PC-9 (cell line): ENCODE measurements at regions not wholly inside any gene's neighbourhood (a gene's known extent, or its start where the extent isn't known, plus 50 kb on each side); places are given as distances from the start of the nearest gene placed in this dataset.
"Not testable (repeated sequence)": the region's sequence is repeated elsewhere in the genome, so short reads cannot be mapped to it uniquely, and the experiment has no call there.

Experiments used
- BruUV-seq: library from RNA; stranded (reverse); fragments of 400-500 nt; replicated peaks from 2 replicates; lab custom pipeline; 2021; lab: Mats Ljungman, UMichigan
- CTCF ChIA-PET: fragments of 300-600 bp; sonication (Branson Sonifier 250); formaldehyde crosslinking; loops from one replicate; lab custom pipeline; 2022; ENCODE audit warnings: antibody characterized with exemption; lab: Charles Lee
- POLR2A ChIA-PET: fragments of 300-600 bp; sonication (Branson Sonifier 250); formaldehyde crosslinking; loops from one replicate; lab custom pipeline; 2022; ENCODE audit warnings: antibody characterized with exemption; ENCODE audit not compliant: unreplicated experiment; lab: Charles Lee
- DNase-seq, 2 experiments: peaks; one replicate each; pipeline versions ENCODE4 v3.0.0 to v3.0.0-alpha.2; 2015 to 2022; ENCODE audit warnings: mixed read lengths in 1 of 2
- H2AFZ ChIP-seq: fragments of 200-600 bp; sonication (generic); 2 replicates; pipeline ENCODE4 v1.8.1; 2017; ENCODE audit warnings: antibody characterized with exemption
- H3F3A ChIP-seq: fragments of 200-600 bp; sonication (generic); 2 replicates; pipeline ENCODE4 v1.8.1; 2017; ENCODE audit warnings: antibody characterized with exemption, mild to moderate bottlenecking, low read depth; ENCODE audit not compliant: insufficient read depth
- H3K27ac ChIP-seq: fragments of 200-600 bp; sonication (generic); 2 replicates; pipeline ENCODE4 v1.6.1; 2016; ENCODE audit warnings: mixed run types
- H3K27me3 ChIP-seq: fragments of 200-600 bp; sonication (generic); 2 replicates; pipeline ENCODE4 v1.6.1; 2016; ENCODE audit warnings: low read depth, mixed run types; ENCODE audit not compliant: insufficient read depth
- H3K36me3 ChIP-seq: fragments of 200-600 bp; sonication (generic); 2 replicates; pipeline ENCODE4 v1.6.1; 2016; ENCODE audit warnings: low read depth, mixed run types
- H3K4me1 ChIP-seq: fragments of 200-600 bp; sonication (generic); replicated peaks from 2 replicates; pipeline ENCODE4 v1.6.1; 2016; ENCODE audit warnings: mixed run types; ENCODE audit not compliant: insufficient read depth
- H3K4me2 ChIP-seq: fragments of 200-600 bp; sonication (generic); 2 replicates; pipeline ENCODE4 v1.6.1; 2017; ENCODE audit warnings: mixed run types
- H3K4me3 ChIP-seq: fragments of 200-600 bp; sonication (generic); 2 replicates; pipeline ENCODE4 v1.6.1; 2016; ENCODE audit warnings: mixed run types
- H3K79me2 ChIP-seq: fragments of 200-600 bp; sonication (generic); 2 replicates; pipeline ENCODE4 v1.6.1; 2017; ENCODE audit warnings: low read depth, mixed run types
- H3K9me2 ChIP-seq: fragments of 200-600 bp; sonication (generic); 2 replicates; pipeline ENCODE4 v1.8.1; 2017; ENCODE audit warnings: mild to moderate bottlenecking; ENCODE audit not compliant: insufficient read depth
- H3K9me3 ChIP-seq: fragments of 200-600 bp; sonication (generic); 2 replicates; pipeline ENCODE4 v1.8.1; 2016; ENCODE audit warnings: low read depth; ENCODE audit not compliant: insufficient read depth
- H4K20me1 ChIP-seq: fragments of 200-600 bp; sonication (generic); 2 replicates; pipeline ENCODE4 v1.8.1; 2017; ENCODE audit not compliant: insufficient read depth
- EZH2 ChIP-seq: fragments of 200-600 bp; sonication (generic); IDR thresholded peaks from 2 replicates; pipeline ENCODE4 v1.8.0; 2017; ENCODE audit warnings: antibody characterized with exemption, low read depth
- intact Hi-C: fragments of 100-400 bp; cut with micrococcal nuclease; formaldehyde crosslinking; loops from one replicate; pipeline ENCODE4 v1.10.0; 2022; ENCODE audit not compliant: unreplicated experiment
- TF ChIP-seq, protein P1 (sequence below): fragments of 200-600 bp; sonication (generic); conservative IDR thresholded peaks from 2 replicates; pipeline ENCODE4 v1.6.1; 2017; ENCODE audit warnings: mixed run types, antibody characterized with exemption, mild to moderate bottlenecking, moderate library complexity

DNA sequence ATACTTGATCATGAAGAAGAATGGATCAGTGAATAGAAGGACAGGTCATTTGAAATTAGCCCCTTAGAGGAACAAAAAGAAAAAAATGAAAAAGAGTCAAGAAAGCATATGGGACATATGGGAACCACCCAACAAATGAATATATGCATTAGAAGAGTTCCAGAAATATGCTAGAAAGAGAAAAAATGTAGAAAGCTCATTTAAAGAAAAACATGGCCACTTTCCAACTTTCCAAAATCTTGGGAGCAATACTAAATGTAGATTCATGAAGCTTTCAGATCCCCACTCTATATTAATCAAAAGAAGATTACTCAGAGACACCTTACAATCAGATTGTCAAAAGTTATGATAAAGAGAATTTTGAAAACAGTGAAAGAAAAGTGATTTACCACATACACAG, 334.8 kb upstream of the NMUR2 start:
- intact Hi-C loops: no loop called here
- no peaks in the 10 kb centered on the region for H3K9me2 ChIP-seq
- H3K4me1 ChIP-seq: no peaks in the 10 kb centered on the region
- no peaks in the 10 kb centered on the region for H3K9me3 ChIP-seq
- no peak overlapping the region for H3K4me3 ChIP-seq
- H3K27ac ChIP-seq: no peak overlapping the region
- POLR2A ChIA-PET: no interaction called here
- BruUV-seq: no TSS peak
- TF ChIP-seq, protein P1, sequence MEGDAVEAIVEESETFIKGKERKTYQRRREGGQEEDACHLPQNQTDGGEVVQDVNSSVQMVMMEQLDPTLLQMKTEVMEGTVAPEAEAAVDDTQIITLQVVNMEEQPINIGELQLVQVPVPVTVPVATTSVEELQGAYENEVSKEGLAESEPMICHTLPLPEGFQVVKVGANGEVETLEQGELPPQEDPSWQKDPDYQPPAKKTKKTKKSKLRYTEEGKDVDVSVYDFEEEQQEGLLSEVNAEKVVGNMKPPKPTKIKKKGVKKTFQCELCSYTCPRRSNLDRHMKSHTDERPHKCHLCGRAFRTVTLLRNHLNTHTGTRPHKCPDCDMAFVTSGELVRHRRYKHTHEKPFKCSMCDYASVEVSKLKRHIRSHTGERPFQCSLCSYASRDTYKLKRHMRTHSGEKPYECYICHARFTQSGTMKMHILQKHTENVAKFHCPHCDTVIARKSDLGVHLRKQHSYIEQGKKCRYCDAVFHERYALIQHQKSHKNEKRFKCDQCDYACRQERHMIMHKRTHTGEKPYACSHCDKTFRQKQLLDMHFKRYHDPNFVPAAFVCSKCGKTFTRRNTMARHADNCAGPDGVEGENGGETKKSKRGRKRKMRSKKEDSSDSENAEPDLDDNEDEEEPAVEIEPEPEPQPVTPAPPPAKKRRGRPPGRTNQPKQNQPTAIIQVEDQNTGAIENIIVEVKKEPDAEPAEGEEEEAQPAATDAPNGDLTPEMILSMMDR: no peak
- TF ChIP-seq EZH2: no peak
- no peak overlapping the region for H2AFZ ChIP-seq
- CTCF ChIA-PET: no interaction called here
- no peak overlapping the region for H3K4me2 ChIP-seq
- H3F3A ChIP-seq: no peaks in the 10 kb centered on the region
- no peaks in the 10 kb centered on the region for H4K20me1 ChIP-seq
- no peaks in the 10 kb centered on the region for H3K36me3 ChIP-seq
- no peaks in the 10 kb centered on the region for H3K27me3 ChIP-seq
- no peak for DNase-seq
- H3K79me2 ChIP-seq: no peaks in the 10 kb centered on the region

DNA sequence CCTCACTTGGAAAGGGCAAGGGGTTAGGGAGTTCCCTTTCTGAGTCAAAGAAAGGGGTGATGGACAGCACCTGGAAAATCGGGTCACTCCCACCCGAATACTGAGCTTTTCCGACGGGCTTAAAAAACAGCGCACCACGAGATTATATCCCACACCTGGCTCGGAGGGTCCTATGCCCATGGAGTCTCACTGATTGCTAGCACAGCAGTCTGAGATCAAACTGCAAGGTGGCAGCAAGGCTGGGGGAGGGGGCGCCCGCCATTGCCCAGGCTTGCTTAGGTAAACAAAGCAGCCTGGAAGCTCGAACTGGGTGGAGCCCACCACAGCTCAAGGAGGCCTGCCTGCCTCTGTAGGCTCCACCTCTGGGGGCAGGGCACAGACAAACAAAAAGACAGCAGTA, 336.0 kb upstream of the NMUR2 start:
- POLR2A ChIA-PET: not testable (repeated sequence)

DNA sequence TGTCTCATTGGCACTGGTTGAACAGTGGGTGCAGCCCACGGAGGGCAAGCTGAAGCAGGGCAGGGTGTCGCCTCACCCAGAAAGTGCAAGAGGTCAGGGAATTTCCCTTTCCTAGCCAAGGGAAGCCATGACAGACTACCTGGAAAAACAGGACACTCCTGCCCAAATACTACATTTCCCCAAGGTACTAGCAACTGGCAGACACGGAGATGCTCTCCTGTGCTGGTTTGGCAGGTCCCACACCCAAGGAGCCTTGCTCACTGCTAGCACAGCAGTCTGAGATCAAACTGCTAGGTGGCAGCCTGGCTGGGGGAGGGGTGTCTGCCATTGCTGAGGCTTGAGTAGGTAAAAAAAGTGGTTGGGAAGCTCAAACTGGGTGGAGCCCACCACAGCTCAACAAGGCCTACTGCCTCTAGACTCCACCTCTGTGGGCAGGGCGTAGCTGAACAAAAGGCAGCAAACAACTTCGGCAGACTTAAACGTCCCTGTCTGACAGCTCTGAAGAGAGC, 382.7 kb upstream of the NMUR2 start:
- BruUV-seq, DNase-seq, intact Hi-C loops, H2AFZ ChIP-seq, H3K4me2 ChIP-seq, H3K4me3 ChIP-seq, CTCF ChIA-PET, H3K9me2 ChIP-seq, H4K20me1 ChIP-seq, H3K4me1 ChIP-seq, POLR2A ChIA-PET, H3F3A ChIP-seq, H3K27me3 ChIP-seq, H3K36me3 ChIP-seq, H3K79me2 ChIP-seq, H3K27ac ChIP-seq, H3K9me3 ChIP-seq: not testable (repeated sequence)

More for the DNA sequence above, 336.0 kb upstream of the NMUR2 start:
- H3K27me3 ChIP-seq, H4K20me1 ChIP-seq, H3K9me3 ChIP-seq, CTCF ChIA-PET, intact Hi-C loops, H3K4me3 ChIP-seq, H3F3A ChIP-seq, BruUV-seq, H3K4me1 ChIP-seq, H2AFZ ChIP-seq, H3K9me2 ChIP-seq, H3K27ac ChIP-seq, H3K79me2 ChIP-seq, DNase-seq, H3K36me3 ChIP-seq: not testable (repeated sequence)
- 0 out of 2 replicates have a peak overlapping the region, but pooled peaks have one; percentile 19 for H3K4me2 ChIP-seq

DNA sequence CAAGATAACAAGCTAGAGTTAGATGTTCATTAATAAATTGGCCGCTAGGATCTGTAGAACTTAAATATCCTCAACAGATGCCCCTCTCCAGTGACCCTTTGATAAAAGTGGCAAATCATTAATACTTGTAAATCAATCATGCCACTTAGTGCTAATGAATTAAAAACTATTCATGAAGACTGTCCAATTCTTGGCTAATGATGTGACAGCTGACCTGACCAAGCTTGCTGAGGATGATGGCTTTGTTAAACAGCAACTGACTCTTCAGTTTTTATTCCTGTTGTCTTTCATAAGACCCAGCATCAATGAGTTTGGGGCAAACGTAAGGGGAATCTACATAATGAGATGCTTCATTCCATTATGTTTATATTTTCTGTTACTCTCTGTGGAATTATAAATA, 396.8 kb upstream of the NMUR2 start:
- no peak overlapping the region for H3K4me2 ChIP-seq
- H3K9me3 ChIP-seq: no peaks in the 10 kb centered on the region
- no peaks in the 10 kb centered on the region for H3K4me1 ChIP-seq
- H3K4me3 ChIP-seq: no peak overlapping the region
- H3K27me3 ChIP-seq: no peaks in the 10 kb centered on the region
- intact Hi-C loops: no loop called here
- no peaks in the 10 kb centered on the region for H4K20me1 ChIP-seq
- CTCF ChIA-PET: no interaction called here
- TF ChIP-seq, protein P1: no peak
- no peak for TF ChIP-seq EZH2
- H3K36me3 ChIP-seq: no peaks in the 10 kb centered on the region
- BruUV-seq: no TSS peak
- no peaks in the 10 kb centered on the region for H3K9me2 ChIP-seq
- POLR2A ChIA-PET: no interaction called here
- no peaks in the 10 kb centered on the region for H3F3A ChIP-seq
- no peak overlapping the region for H3K27ac ChIP-seq
- H2AFZ ChIP-seq: no peak overlapping the region
- DNase-seq: no peak
- H3K79me2 ChIP-seq: no peaks in the 10 kb centered on the region
